NT2/D1 (cell line): ENCODE measurements at regions not wholly inside any gene's neighbourhood (a gene's known extent, or its start where the extent isn't known, plus 50 kb on each side); places are given as distances from the start of the nearest gene placed in this dataset.
A peak's percentile ranks its signal among the peaks of the same experiment; 100 is the strongest.

Experiments used
- DNase-seq: peaks from one replicate; pipeline ENCODE4 v3.0.0-alpha.2; 2011; ENCODE audit warnings: low read depth, low spot score
- H3K27me3 ChIP-seq: 2 replicates; pipeline ENCODE4 v1.6.0; 2011; ENCODE audit warnings: mild to moderate bottlenecking; ENCODE audit not compliant: insufficient read length, insufficient read depth
- H3K36me3 ChIP-seq: 2 replicates; pipeline ENCODE4 v1.6.1; 2011; ENCODE audit warnings: mild to moderate bottlenecking, low read length, mixed read lengths; ENCODE audit not compliant: insufficient read depth, insufficient read length
- H3K4me1 ChIP-seq: 2 replicates; pipeline ENCODE4 v1.5.1; 2011; ENCODE audit not compliant: insufficient read depth, insufficient read length
- H3K4me3 ChIP-seq: 2 replicates; pipeline ENCODE4 v1.5.1; 2011; ENCODE audit warnings: low read depth; ENCODE audit not compliant: insufficient read length
- H3K9ac ChIP-seq: 2 replicates; pipeline ENCODE4 v1.6.0; 2011; ENCODE audit warnings: low read depth; ENCODE audit not compliant: insufficient read length
- H3K9me3 ChIP-seq: 2 replicates; pipeline ENCODE4 v1.5.1; 2011; ENCODE audit warnings: mild to moderate bottlenecking, low read length; ENCODE audit not compliant: insufficient read depth
- SUZ12 ChIP-seq: IDR thresholded peaks from 2 replicates; pipeline ENCODE4 v1.6.1; 2011; ENCODE audit not compliant: insufficient read length, insufficient read depth; ENCODE audit errors: extremely low read depth
- YY1 ChIP-seq: IDR thresholded peaks from 2 replicates; pipeline ENCODE4 v1.6.1; 2011; ENCODE audit not compliant: insufficient read length, insufficient read depth
- ZNF274 ChIP-seq: IDR thresholded peaks from 2 replicates; pipeline ENCODE4 v1.6.1; 2011; ENCODE audit warnings: mild to moderate bottlenecking, low read depth, low read length

GRCh38 chr2:121965661-121966060, 210.2 kb downstream of the TSN start:
- Histone ChIP-seq H3K27me3 (no peaks in the 10 kb centered on the region), H3K9ac (no peak overlapping the region), H3K4me3 (no peak overlapping the region), H3K4me1 (no peaks in the 10 kb centered on the region), H3K9me3 (no peaks in the 10 kb centered on the region), H3K36me3 (no peaks in the 10 kb centered on the region)
- no peak for DNase-seq
- no peak for TF ChIP-seq SUZ12
- no peak for TF ChIP-seq YY1
- TF ChIP-seq ZNF274, result no peak

- Histone ChIP-seq H3K4me3 (no peak overlapping the region), H3K36me3 (no peaks in the 10 kb centered on the region), H3K4me1 (no peaks in the 10 kb centered on the region), H3K9me3 (no peaks in the 10 kb centered on the region), H3K9ac (no peak overlapping the region), H3K27me3 (no peaks in the 10 kb centered on the region)
- DNase-seq, result no peak
- no peak for TF ChIP-seq SUZ12
- no peak for TF ChIP-seq YY1
- TF ChIP-seq ZNF274, result no peak
Observed at GRCh38 chr2:121966663-121967062, 211.2 kb downstream of the TSN start.

GRCh38 chr2:121969166-121969565, 213.7 kb downstream of the TSN start:
- no peak overlapping the region for H3K4me3 ChIP-seq
- no peak for TF ChIP-seq YY1
- no peak for TF ChIP-seq SUZ12
- TF ChIP-seq ZNF274, result no peak
- no peaks in the 10 kb centered on the region for H3K9me3 ChIP-seq
- H3K9ac ChIP-seq, result no peak overlapping the region
- peaks cover 4% of the 10 kb centered on the region for H3K4me1 ChIP-seq
- no peaks in the 10 kb centered on the region for H3K27me3 ChIP-seq
- H3K36me3 ChIP-seq, result no peaks in the 10 kb centered on the region
- DNase-seq, result no peak

- Histone ChIP-seq H3K4me1 (peaks cover 11% of the 10 kb centered on the region), H3K9ac (no peak overlapping the region), H3K9me3 (no peaks in the 10 kb centered on the region), H3K4me3 (no peak overlapping the region), H3K27me3 (no peaks in the 10 kb centered on the region), H3K36me3 (no peaks in the 10 kb centered on the region)
- DNase-seq, result no peak
- no peak for TF ChIP-seq SUZ12
Observed at GRCh38 chr2:121969766-121970639, 214.6 kb downstream of the TSN start.

- Histone ChIP-seq H3K4me1 (peaks cover 11% of the 10 kb centered on the region), H3K4me3 (no peak overlapping the region), H3K27me3 (no peaks in the 10 kb centered on the region), H3K9me3 (no peaks in the 10 kb centered on the region), H3K36me3 (no peaks in the 10 kb centered on the region), H3K9ac (no peak overlapping the region)
- TF ChIP-seq YY1, result no peak
- no peak for TF ChIP-seq ZNF274
- TF ChIP-seq SUZ12, result no peak
- DNase-seq, result no peak
Observed at GRCh38 chr2:121972203-121972602, 216.8 kb downstream of the TSN start.

- Histone ChIP-seq H3K36me3 (no peaks in the 10 kb centered on the region), H3K9ac (no peak overlapping the region), H3K4me3 (no peak overlapping the region), H3K4me1 (peaks cover 11% of the 10 kb centered on the region), H3K9me3 (peaks cover 12% of the 10 kb centered on the region; the same call in 1 of the 2 replicates), H3K27me3 (no peaks in the 10 kb centered on the region)
- peak; percentile 86 for DNase-seq
- TF ChIP-seq SUZ12 (no peak), ZNF274 (no peak), YY1 (no peak)
Observed at GRCh38 chr2:121974897-121975661, 219.6 kb downstream of the TSN start.

GRCh38 chr2:121976926-121977325, 221.5 kb downstream of the TSN start:
- H3K9ac ChIP-seq, result no peak overlapping the region
- H3K4me1 ChIP-seq, result peaks cover 11% of the 10 kb centered on the region
- DNase-seq, result no peak
- TF ChIP-seq ZNF274, result no peak
- peaks cover 12% of the 10 kb centered on the region; the same call in 1 of the 2 replicates for H3K9me3 ChIP-seq
- H3K4me3 ChIP-seq, result no peak overlapping the region
- H3K36me3 ChIP-seq, result no peaks in the 10 kb centered on the region
- no peaks in the 10 kb centered on the region for H3K27me3 ChIP-seq
